Esophagus muscularis mucosa (tissue), 4 donors: ENCODE measurements at regions not wholly inside any gene's neighbourhood (a gene's known extent, or its start where the extent isn't known, plus 50 kb on each side); places are given as distances from the start of the nearest gene placed in this dataset.

Experiments
- CTCF ChIP-seq, 3 experiments: fragments of 200-600 bp in 2 of 3; fragments of 450-650 bp in 1 of 3; sonication (generic) in 2 of 3; IDR thresholded peaks; one replicate each; pipeline ENCODE4 v1.5.1; 2017 to 2019; ENCODE audit warnings: antibody characterized with exemption in 3 of 3, mild to moderate bottlenecking in 2 of 3, moderate library complexity in 1 of 3
- EP300 ChIP-seq: sonication (generic); formaldehyde crosslinking; IDR thresholded peaks from one replicate; pipeline ENCODE4 v1.6.1; 2017; ENCODE audit warnings: antibody characterized with exemption
- POLR2A ChIP-seq: fragments of 450-650 bp; IDR thresholded peaks from one replicate; pipeline ENCODE4 v1.6.1; 2017; ENCODE audit warnings: antibody characterized with exemption, moderate library complexity, mild to moderate bottlenecking, low read depth

- TF ChIP-seq CTCF (IDR thresholded peaks at IDR 0.05) (no peak), POLR2A (no peak), EP300 (no peak)
Measured at GRCh38 chr19:27738569-27739193, 1474.3 kb downstream of the UQCRFS1 start.
